RWPE1 (cell line): ENCODE measurements at regions not wholly inside any gene's neighbourhood (a gene's known extent, or its start where the extent isn't known, plus 50 kb on each side); places are given as distances from the start of the nearest gene placed in this dataset.

Experiments used
- CTCF ChIA-PET: fragments of 350-600 bp; sonication (Branson Sonifier 250); formaldehyde crosslinking; extraction: SDS; loops from one replicate; lab custom pipeline; 2021; lab: Yijun Ruan, JAX
- POLR2A ChIA-PET: fragments of 400-600 bp; formaldehyde crosslinking; extraction: SDS; loops from one replicate; lab custom pipeline; 2020; ENCODE audit warnings: antibody characterized with exemption; ENCODE audit not compliant: low non-redundant PET; lab: Yijun Ruan, JAX
- DNase-seq: peaks from one replicate; pipeline ENCODE4 v3.0.0; 2012; ENCODE audit warnings: low spot score
- H3K27ac ChIP-seq: fragments of 450-650 bp; 2 replicates; pipeline ENCODE4 v1.5.1; 2017
- CTCF ChIP-seq: fragments of 450-650 bp; conservative IDR thresholded peaks from 2 replicates; pipeline ENCODE4 v1.5.1; 2017; ENCODE audit warnings: low read depth, mild to moderate bottlenecking

GRCh38 chr9:6096821-6097220, 81.4 kb upstream of the RANBP6 start:
- TF ChIP-seq CTCF: no peak
- POLR2A ChIA-PET: no interaction called here
- H3K27ac ChIP-seq: no peak overlapping the region

GRCh38 chr9:6090277-6091210, 75.1 kb upstream of the RANBP6 start:
- no peak for DNase-seq
- POLR2A ChIA-PET: no interaction called here
- no peak overlapping the region for H3K27ac ChIP-seq
- CTCF ChIA-PET: no interaction called here
- no peak for TF ChIP-seq CTCF

More at GRCh38 chr9:6096821-6097220, 81.4 kb upstream of the RANBP6 start:
- CTCF ChIA-PET: no interaction called here
- DNase-seq: no peak

- POLR2A ChIA-PET: no interaction called here
These were observed 73.9 kb upstream of the RANBP6 start for GRCh38 chr9:6089300-6089699.

GRCh38 chr9:6086006-6086655, 70.7 kb upstream of the RANBP6 start:
- TF ChIP-seq CTCF: no peak
- ChIA-PET POLR2A (no interaction called here), CTCF (no interaction called here)
- no peak for DNase-seq
- H3K27ac ChIP-seq: no peak overlapping the region

More at GRCh38 chr9:6089300-6089699, 73.9 kb upstream of the RANBP6 start:
- CTCF ChIA-PET: no interaction called here
- DNase-seq: no peak
- no peak for TF ChIP-seq CTCF
- no peak overlapping the region for H3K27ac ChIP-seq

- ChIA-PET POLR2A (interaction anchor here (0.6 kb wide), 2 partner anchors 71 to 213 kb away, joined by 4 to 5 read pairs; no protein-coding TSS in a partner anchor), CTCF (interaction anchor here (0.7 to 1.3 kb wide), 2 partner anchors 56 to 226 kb away, joined by 3 read pairs; no protein-coding TSS in a partner anchor)
- peak overlapping the region; percentile 69 for H3K27ac ChIP-seq
- no peak for TF ChIP-seq CTCF
- DNase-seq: peak; percentile 84
These were observed 64.8 kb upstream of the RANBP6 start for GRCh38 chr9:6080154-6080716.

GRCh38 chr9:6079386-6079785, 64.0 kb upstream of the RANBP6 start:
- no peak for TF ChIP-seq CTCF
- POLR2A ChIA-PET: no interaction called here
- CTCF ChIA-PET: interaction anchor here (0.7 to 1.3 kb wide), 2 partner anchors 55 to 227 kb away, joined by 3 read pairs; no protein-coding TSS in a partner anchor
- no peak overlapping the region for H3K27ac ChIP-seq
- no peak for DNase-seq
